Neural cell (in vitro differentiated cells): ENCODE measurements at regions not wholly inside any gene's neighbourhood (a gene's known extent, or its start where the extent isn't known, plus 50 kb on each side); places are given as distances from the start of the nearest gene placed in this dataset.

Experiments used
- CTCF ChIP-seq: fragments of 450-650 bp; IDR thresholded peaks from 2 replicates; pipeline ENCODE4 v1.5.1; 2014; ENCODE audit warnings: antibody characterized with exemption, mild to moderate bottlenecking, moderate library complexity; ENCODE audit not compliant: poor library complexity, severe bottlenecking
- EZH2 ChIP-seq: fragments of 200-600, 300-800 bp; shearing (Covaris generic), sonication (generic); IDR thresholded peaks from 2 replicates; pipeline ENCODE4 v1.6.1; 2014; ENCODE audit warnings: antibody characterized with exemption, low read length, borderline replicate concordance, mild to moderate bottlenecking; ENCODE audit not compliant: insufficient read depth, poor library complexity, severe bottlenecking
- MXI1 ChIP-seq: fragments of 450-650 bp; conservative IDR thresholded peaks from 2 replicates; pipeline ENCODE4 v1.6.1; 2014; ENCODE audit warnings: antibody characterized with exemption, mild to moderate bottlenecking; ENCODE audit not compliant: poor library complexity, severe bottlenecking
- POLR2AphosphoS5 ChIP-seq: IDR thresholded peaks from 2 replicates; pipeline ENCODE4 v1.6.1; 2012
- SMC3 ChIP-seq: fragments of 450-650 bp; conservative IDR thresholded peaks from 2 replicates; pipeline ENCODE4 v1.6.1; 2014; ENCODE audit warnings: antibody characterized with exemption, mild to moderate bottlenecking, moderate library complexity; ENCODE audit not compliant: poor library complexity

- no peak for TF ChIP-seq CTCF
- TF ChIP-seq SMC3 = no peak
- no peak for TF ChIP-seq POLR2AphosphoS5
- TF ChIP-seq MXI1 = no peak
- TF ChIP-seq EZH2 = no peak
These were observed 901.7 kb downstream of the KCNJ2 start for GRCh38 chr17:71071041-71071440.
